ENCODE measurements at regions not wholly inside any gene's neighbourhood (a gene's known extent, or its start where the extent isn't known, plus 50 kb on each side); places are given as distances from the start of the nearest gene placed in this dataset.

DNA sequence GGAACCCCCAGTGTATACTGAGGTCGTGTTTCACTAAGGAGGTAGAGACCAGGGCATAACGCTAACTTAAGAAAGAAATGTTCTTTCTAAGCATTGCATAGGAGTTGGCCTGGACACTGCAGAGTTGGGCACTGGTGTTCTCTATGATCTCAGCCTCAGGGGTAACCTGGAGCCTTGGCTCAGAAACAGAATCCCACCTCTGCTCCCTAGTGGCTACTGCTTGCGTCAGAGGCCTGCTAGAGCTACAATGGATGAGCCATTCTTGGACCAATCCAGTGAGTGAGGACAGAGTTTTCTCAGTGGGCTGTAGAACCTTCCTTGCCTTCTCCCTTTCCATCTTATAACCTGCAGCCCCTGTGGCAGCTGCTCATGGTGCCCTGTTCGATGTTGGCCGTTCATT lies 324.4 kb upstream of the CELF4 start:
- H3K4me1 ChIP-seq (ENCODE audit: control insufficient read depth, insufficient read depth, low read length), result no peaks in the 10 kb centered on the region
- WGBS (ENCODE audit: insufficient coverage, insufficient replicate concordance, low lambda C conversion rate, missing lambda C conversion rate), result 26% methylated on average over 5 of the region's 5 CpGs
- H3K27ac ChIP-seq (ENCODE audit: control insufficient read depth, insufficient read depth), result no peak overlapping the region
- H3K36me3 ChIP-seq (ENCODE audit: control insufficient read depth in 2 of 2, insufficient read depth in 2 of 2, low read length in 1 of 2), result no peaks in the 10 kb centered on the region
- H4K20me1 ChIP-seq (ENCODE audit: control insufficient read depth, insufficient read depth), result no peaks in the 10 kb centered on the region
- intact Hi-C loops (cut with micrococcal nuclease; ENCODE audit: unreplicated experiment), result no loop called here
- TF ChIP-seq, protein P1, sequence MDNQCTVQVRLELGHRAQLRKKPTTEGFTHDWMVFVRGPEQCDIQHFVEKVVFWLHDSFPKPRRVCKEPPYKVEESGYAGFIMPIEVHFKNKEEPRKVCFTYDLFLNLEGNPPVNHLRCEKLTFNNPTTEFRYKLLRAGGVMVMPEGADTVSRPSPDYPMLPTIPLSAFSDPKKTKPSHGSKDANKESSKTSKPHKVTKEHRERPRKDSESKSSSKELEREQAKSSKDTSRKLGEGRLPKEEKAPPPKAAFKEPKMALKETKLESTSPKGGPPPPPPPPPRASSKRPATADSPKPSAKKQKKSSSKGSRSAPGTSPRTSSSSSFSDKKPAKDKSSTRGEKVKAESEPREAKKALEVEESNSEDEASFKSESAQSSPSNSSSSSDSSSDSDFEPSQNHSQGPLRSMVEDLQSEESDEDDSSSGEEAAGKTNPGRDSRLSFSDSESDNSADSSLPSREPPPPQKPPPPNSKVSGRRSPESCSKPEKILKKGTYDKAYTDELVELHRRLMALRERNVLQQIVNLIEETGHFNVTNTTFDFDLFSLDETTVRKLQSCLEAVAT (IDR thresholded peaks at IDR 0.05), result no peak
- TF ChIP-seq NR2F1 (conservative IDR thresholded peaks at IDR 0.05) (no peak), TBL1XR1 (IDR thresholded peaks at IDR 0.05; ENCODE audit: low read depth, low read length) (no peak), SMAD5 (IDR thresholded peaks at IDR 0.05; ENCODE audit: low read depth) (no peak), TARDBP (IDR thresholded peaks at IDR 0.05; ENCODE audit: borderline replicate concordance) (no peak), BACH1 (IDR thresholded peaks at IDR 0.05; ENCODE audit: borderline replicate concordance) (no peak), YBX1 (IDR thresholded peaks at IDR 0.05) (no peak), NKRF (conservative IDR thresholded peaks at IDR 0.05) (no peak), MYB (IDR thresholded peaks at IDR 0.05; ENCODE audit: borderline replicate concordance, low read depth, low read length) (no peak), HDGF (IDR thresholded peaks at IDR 0.05) (no peak), NFIC (IDR thresholded peaks at IDR 0.05; ENCODE audit: low read depth, low read length) (no peak), TCF12 (IDR thresholded peaks at IDR 0.05; ENCODE audit: low read depth, low read length) (no peak), SMARCA5 (IDR thresholded peaks at IDR 0.05) (no peak), SMC3 (IDR thresholded peaks at IDR 0.05; ENCODE audit: borderline replicate concordance, low read length) (no peak), MEF2B (IDR thresholded peaks at IDR 0.05; ENCODE audit: partially characterized antibody, poor library complexity, severe bottlenecking) (no peak), SREBF2 (IDR thresholded peaks at IDR 0.05; ENCODE audit: low read length) (no peak)
- TF ChIP-seq, protein P2, sequence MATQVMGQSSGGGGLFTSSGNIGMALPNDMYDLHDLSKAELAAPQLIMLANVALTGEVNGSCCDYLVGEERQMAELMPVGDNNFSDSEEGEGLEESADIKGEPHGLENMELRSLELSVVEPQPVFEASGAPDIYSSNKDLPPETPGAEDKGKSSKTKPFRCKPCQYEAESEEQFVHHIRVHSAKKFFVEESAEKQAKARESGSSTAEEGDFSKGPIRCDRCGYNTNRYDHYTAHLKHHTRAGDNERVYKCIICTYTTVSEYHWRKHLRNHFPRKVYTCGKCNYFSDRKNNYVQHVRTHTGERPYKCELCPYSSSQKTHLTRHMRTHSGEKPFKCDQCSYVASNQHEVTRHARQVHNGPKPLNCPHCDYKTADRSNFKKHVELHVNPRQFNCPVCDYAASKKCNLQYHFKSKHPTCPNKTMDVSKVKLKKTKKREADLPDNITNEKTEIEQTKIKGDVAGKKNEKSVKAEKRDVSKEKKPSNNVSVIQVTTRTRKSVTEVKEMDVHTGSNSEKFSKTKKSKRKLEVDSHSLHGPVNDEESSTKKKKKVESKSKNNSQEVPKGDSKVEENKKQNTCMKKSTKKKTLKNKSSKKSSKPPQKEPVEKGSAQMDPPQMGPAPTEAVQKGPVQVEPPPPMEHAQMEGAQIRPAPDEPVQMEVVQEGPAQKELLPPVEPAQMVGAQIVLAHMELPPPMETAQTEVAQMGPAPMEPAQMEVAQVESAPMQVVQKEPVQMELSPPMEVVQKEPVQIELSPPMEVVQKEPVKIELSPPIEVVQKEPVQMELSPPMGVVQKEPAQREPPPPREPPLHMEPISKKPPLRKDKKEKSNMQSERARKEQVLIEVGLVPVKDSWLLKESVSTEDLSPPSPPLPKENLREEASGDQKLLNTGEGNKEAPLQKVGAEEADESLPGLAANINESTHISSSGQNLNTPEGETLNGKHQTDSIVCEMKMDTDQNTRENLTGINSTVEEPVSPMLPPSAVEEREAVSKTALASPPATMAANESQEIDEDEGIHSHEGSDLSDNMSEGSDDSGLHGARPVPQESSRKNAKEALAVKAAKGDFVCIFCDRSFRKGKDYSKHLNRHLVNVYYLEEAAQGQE (IDR thresholded peaks at IDR 0.05; ENCODE audit: low read depth, low read length), result no peak
- TF ChIP-seq, protein P3, sequence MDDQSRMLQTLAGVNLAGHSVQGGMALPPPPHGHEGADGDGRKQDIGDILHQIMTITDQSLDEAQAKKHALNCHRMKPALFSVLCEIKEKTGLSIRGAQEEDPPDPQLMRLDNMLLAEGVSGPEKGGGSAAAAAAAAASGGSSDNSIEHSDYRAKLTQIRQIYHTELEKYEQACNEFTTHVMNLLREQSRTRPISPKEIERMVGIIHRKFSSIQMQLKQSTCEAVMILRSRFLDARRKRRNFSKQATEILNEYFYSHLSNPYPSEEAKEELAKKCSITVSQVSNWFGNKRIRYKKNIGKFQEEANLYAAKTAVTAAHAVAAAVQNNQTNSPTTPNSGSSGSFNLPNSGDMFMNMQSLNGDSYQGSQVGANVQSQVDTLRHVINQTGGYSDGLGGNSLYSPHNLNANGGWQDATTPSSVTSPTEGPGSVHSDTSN (IDR thresholded peaks at IDR 0.05; ENCODE audit: insufficient replicate concordance, low read depth, low read length), result no peak
- no peaks in the 10 kb centered on the region for H3K79me2 ChIP-seq (ENCODE audit: control insufficient read depth, insufficient read depth, low read length)
- H3K27me3 ChIP-seq (replicated peaks in 1 of 2; ENCODE audit: control insufficient read depth in 2 of 2, insufficient read depth in 2 of 2, low read length in 1 of 2), result no peaks in the 10 kb centered on the region
- no peak overlapping the region for H3K4me3 ChIP-seq
- ATAC-seq, result no peak
- no TSS peak for BruUV-seq (replicated peaks)
- SMC1A ChIA-PET (ENCODE audit: uncharacterized antibody, unreplicated experiment), result no interaction called here
- no peak for DNase-seq (ENCODE audit: low read depth, low spot score)
- H2AFZ ChIP-seq (ENCODE audit: control insufficient read depth, low read depth, low read length), result no peak overlapping the region
- in situ Hi-C loops (cut with MboI), result no loop called here
- no peak overlapping the region for H3K4me2 ChIP-seq (ENCODE audit: control insufficient read depth, insufficient read depth)
- CTCF ChIA-PET, result interaction anchor here (0.6 kb wide), 1 partner anchor 204 kb away, joined by 3 read pairs; no protein-coding TSS in a partner anchor
- H3K9me3 ChIP-seq (replicated peaks; ENCODE audit: control insufficient read depth, insufficient read depth, low read length), result no peaks in the 10 kb centered on the region
- RAD21 ChIA-PET (ENCODE audit: unreplicated experiment), result no interaction called here
- no peak overlapping the region for H3K9ac ChIP-seq (ENCODE audit: control insufficient read depth, insufficient read depth, low read length)
- FAIRE-seq, result no peak
- POLR2A ChIA-PET, result no interaction called here

All from GM12878 (cell line).